A549 (cell line): ENCODE measurements at regions not wholly inside any gene's neighbourhood (a gene's known extent, or its start where the extent isn't known, plus 50 kb on each side); places are given as distances from the start of the nearest gene placed in this dataset.

Experiments used
- ATAC-seq, 2 experiments: fragments of 200-7000 bp in 1 of 2; fragments of >200 bp in 1 of 2; cut with Nextera tagmentation in 1 of 2; cut with Tn5 transposase in 1 of 2; 3 replicates each; pipeline versions ENCODE4 v1.8.0 to v1.9.1; 2018 to 2020; ENCODE audit warnings: mild to moderate bottlenecking in 1 of 2, moderate library complexity in 1 of 2
- CTCF ChIA-PET: fragments of 300-600 bp; sonication (Branson Sonifier 250); formaldehyde crosslinking; extraction: SDS; loops from one replicate; lab custom pipeline; 2021; ENCODE audit warnings: antibody characterized with exemption, inconsistent platforms; lab: Yijun Ruan, JAX
- POLR2A ChIA-PET: fragments of 350-600 bp; formaldehyde crosslinking; extraction: SDS; loops from one replicate; lab custom pipeline; 2021; ENCODE audit warnings: antibody characterized with exemption, inconsistent platforms; lab: Yijun Ruan, JAX
- DNase-seq, 2 experiments: peaks; one replicate each; pipeline versions ENCODE4 v3.0.0 to v3.0.0-alpha.2; 2011 to 2016; ENCODE audit warnings: low read depth in 1 of 2, low spot score in 1 of 2
- FAIRE-seq: peaks from 2 replicates; lab custom pipeline; 2011; peaks lifted over from hg19 to GRCh38; lab: Jason Lieb, UNC
- H3K27ac ChIP-seq, 2 experiments: fragments of >200 bp; sonication (Bioruptor Twin); formaldehyde crosslinking; 3 replicates each; pipeline ENCODE4 v1.5.1; 2016 to 2017
- H3K4me1 ChIP-seq: fragments of >200 bp; sonication (Bioruptor Twin); formaldehyde crosslinking; 3 replicates; pipeline ENCODE4 v1.6.1; 2016
- H3K4me2 ChIP-seq: fragments of >200 bp; sonication (Bioruptor Twin); formaldehyde crosslinking; 3 replicates; pipeline ENCODE4 v1.6.1; 2016
- H3K4me3 ChIP-seq: fragments of >200 bp; sonication (Bioruptor Twin); formaldehyde crosslinking; 3 replicates; pipeline ENCODE4 v1.5.1; 2016
- H3K9me3 ChIP-seq: fragments of >200 bp; sonication (Bioruptor Twin); formaldehyde crosslinking; 3 replicates; pipeline ENCODE4 v1.6.1; 2016
- ATOH8 ChIP-seq: fragments of 250-450 bp; sonication (Bioruptor Pico); IDR thresholded peaks from 2 replicates; pipeline ENCODE4 v1.5.0; 2020; ENCODE audit warnings: low read depth, mild to moderate bottlenecking, moderate library complexity
- BHLHE40 ChIP-seq: IDR thresholded peaks from 2 replicates; pipeline ENCODE4 v1.6.1; 2012; ENCODE audit warnings: low read depth, low read length, inconsistent platforms
- CBX8 ChIP-seq: fragments of 200-600 bp; sonication (generic); IDR thresholded peaks from 2 replicates; pipeline ENCODE4 v1.6.1; 2016
- CHD2 ChIP-seq: fragments of 150-350 bp; IDR thresholded peaks from 2 replicates; pipeline ENCODE4 v1.6.1; 2014; ENCODE audit warnings: low read length; ENCODE audit not compliant: partially characterized antibody
- CHD4 ChIP-seq: fragments of 200-600 bp; sonication (generic); IDR thresholded peaks from 2 replicates; pipeline ENCODE4 v1.6.1; 2016; ENCODE audit warnings: antibody characterized with exemption, mild to moderate bottlenecking, borderline replicate concordance
- CTCF ChIP-seq: fragments of >200 bp; sonication (Bioruptor Twin); formaldehyde crosslinking; IDR thresholded peaks from 3 replicates; pipeline ENCODE4 v1.5.1; 2016
- EHF ChIP-seq: fragments of 250-450 bp; sonication (Bioruptor Pico); IDR thresholded peaks from 2 replicates; pipeline ENCODE4 v1.5.0; 2020; ENCODE audit warnings: mild to moderate bottlenecking
- ELK1 ChIP-seq: fragments of 150-350 bp; IDR thresholded peaks from 2 replicates; pipeline ENCODE4 v1.6.1; 2014; ENCODE audit warnings: low read depth, mild to moderate bottlenecking, low read length
- HEYL ChIP-seq: fragments of 250-450 bp; sonication (Bioruptor Pico); IDR thresholded peaks from 2 replicates; pipeline ENCODE4 v1.8.0; 2021; ENCODE audit warnings: mild to moderate bottlenecking, moderate library complexity
- HMGXB4 ChIP-seq: fragments of 250-450 bp; sonication (Bioruptor Pico); IDR thresholded peaks from 2 replicates; pipeline ENCODE4 v1.5.0; 2021; ENCODE audit warnings: mild to moderate bottlenecking, moderate library complexity, borderline replicate concordance
- HOXB13 ChIP-seq: fragments of 250-450 bp; sonication (Bioruptor Pico); IDR thresholded peaks from 2 replicates; pipeline ENCODE4 v1.5.0; 2020; ENCODE audit warnings: low read depth, mild to moderate bottlenecking, moderate library complexity
- HOXB5 ChIP-seq: fragments of 250-450 bp; sonication (Bioruptor Pico); IDR thresholded peaks from 2 replicates; pipeline ENCODE4 v1.5.0; 2020; ENCODE audit warnings: mild to moderate bottlenecking, moderate library complexity
- NFE2L2 ChIP-seq: fragments of 150-350 bp; conservative IDR thresholded peaks from 2 replicates; pipeline ENCODE4 v1.6.1; 2014; ENCODE audit warnings: low read length
- POLR2AphosphoS2 ChIP-seq: conservative IDR thresholded peaks from 2 replicates; pipeline ENCODE4 v1.6.1; 2012; ENCODE audit warnings: low read length, improper control_type of control experiment, inconsistent platforms
- SMC3 ChIP-seq: fragments of >200 bp; sonication (Bioruptor Twin); formaldehyde crosslinking; IDR thresholded peaks from 3 replicates; pipeline ENCODE4 v1.6.1; 2018; ENCODE audit warnings: inconsistent platforms
- USF2 ChIP-seq: fragments of 450-650 bp; IDR thresholded peaks from 2 replicates; pipeline ENCODE4 v1.6.1; 2014; ENCODE audit warnings: antibody characterized with exemption
- ZFP36 ChIP-seq: fragments of 450-650 bp; IDR thresholded peaks from 2 replicates; pipeline ENCODE4 v1.6.1; 2014; ENCODE audit warnings: borderline replicate concordance; ENCODE audit not compliant: partially characterized antibody
- ZNF302 ChIP-seq: fragments of 250-450 bp; sonication (Bioruptor Pico); IDR thresholded peaks from 2 replicates; pipeline ENCODE4 v1.9.0; 2021; ENCODE audit warnings: inconsistent platforms, mild to moderate bottlenecking, moderate library complexity
- ZSCAN20 ChIP-seq: fragments of 250-450 bp; sonication (Bioruptor Pico); IDR thresholded peaks from 2 replicates; pipeline ENCODE4 v1.8.0; 2022; ENCODE audit warnings: mild to moderate bottlenecking, moderate library complexity
- WGBS: methylation state at CpG from one replicate; pipeline ENCODE4 v1.1.6; 2017; ENCODE audit errors: missing lambda C conversion rate; 5-methylcytosine and 5-hydroxymethylcytosine counted together

GRCh38 chr4:62923783-62924182 is 1485.5 kb downstream of the TECRL start (continued):
- TF ChIP-seq ELK1, result no peak

GRCh38 chr4:62917649-62918048 is 1491.6 kb downstream of the TECRL start:
- FAIRE-seq, result no peak
- no peak for DNase-seq
- TF ChIP-seq HOXB13 (CRISPR knock-in tag) (no peak), NFE2L2 (no peak), ZSCAN20 (CRISPR knock-in tag) (no peak), ZFP36 (no peak), ATOH8 (CRISPR knock-in tag) (no peak), HOXB5 (no peak), USF2 (no peak), EHF (CRISPR knock-in tag) (no peak)
- CTCF ChIA-PET, result interaction anchor here (0.7 kb wide), 1 partner anchor 22 kb away, joined by 3 read pairs; no protein-coding TSS in a partner anchor
- H3K4me1 ChIP-seq, result no peaks in the 10 kb centered on the region
- H3K9me3 ChIP-seq, result no peaks in the 10 kb centered on the region
- no peak overlapping the region for H3K4me3 ChIP-seq
- no peak for ATAC-seq
- POLR2A ChIA-PET, result no interaction called here
- no peak overlapping the region for H3K27ac ChIP-seq
- 18% methylated on average over 2 of the region's 2 CpGs for WGBS
- no peak overlapping the region for H3K4me2 ChIP-seq

- Histone ChIP-seq H3K4me1 (no peaks in the 10 kb centered on the region), H3K9me3 (no peaks in the 10 kb centered on the region), H3K4me2 (no peak overlapping the region), H3K27ac (no peak overlapping the region), H3K4me3 (no peak overlapping the region)
- WGBS, result 19% methylated on average over 4 of the region's 4 CpGs
- no peak for DNase-seq
- ATAC-seq, result no peak
- FAIRE-seq, result no peak
- ChIA-PET POLR2A (no interaction called here), CTCF (no interaction called here)
- TF ChIP-seq CTCF (no peak), SMC3 (no peak), HMGXB4 (CRISPR knock-in tag) (no peak), HEYL (CRISPR knock-in tag) (no peak), BHLHE40 (no peak), CBX8 (no peak), ZFP36 (no peak), CHD2 (no peak), ZNF302 (CRISPR knock-in tag) (no peak), POLR2AphosphoS2 (no peak), CHD4 (no peak), NFE2L2 (no peak)
Measured at GRCh38 chr4:62914758-62915157, 1494.5 kb downstream of the TECRL start.
